Right lobe of liver (tissue), 4 donors: ENCODE measurements at regions not wholly inside any gene's neighbourhood (a gene's known extent, or its start where the extent isn't known, plus 50 kb on each side); places are given as distances from the start of the nearest gene placed in this dataset.

Source experiments
- CTCF ChIP-seq, 4 donors: fragments of 200-600 bp in 3 of 4; fragments of 450-650 bp in 1 of 4; IDR thresholded peaks; one replicate each; pipeline versions ENCODE4 v1.5.1 to v1.8.0; 2016 to 2022; ENCODE audit warnings: antibody characterized with exemption in 4 of 4, mild to moderate bottlenecking in 2 of 4
- POLR2A ChIP-seq: fragments of 450-650 bp; IDR thresholded peaks from one replicate; pipeline ENCODE4 v1.6.1; 2017; ENCODE audit warnings: antibody characterized with exemption, mild to moderate bottlenecking
- donor health status: DM: no; HTN: no; CAD: no.
- donor health status: DM: no; HTN: no; CAD: no.
- donor health status: DM: no; HTN: yes; CAD: no.

- TF ChIP-seq CTCF (IDR thresholded peaks at IDR 0.05) (no peak), POLR2A (no peak)
Observed at GRCh38 chr9:80040457-80040856, 468.7 kb downstream of the TLE4 start.
